IMR-90 (cell line): ENCODE measurements at regions not wholly inside any gene's neighbourhood (a gene's known extent, or its start where the extent isn't known, plus 50 kb on each side); places are given as distances from the start of the nearest gene placed in this dataset.

Experiments
- ATAC-seq: fragments of 200-7000 bp; cut with Tn5 transposase; 2 replicates; pipeline ENCODE4 v1.9.1; 2020; ENCODE audit warnings: low read depth, mild to moderate bottlenecking, moderate library complexity
- BruUV-seq: library from RNA; stranded (reverse); fragments of 400-500 nt; replicated peaks from 2 replicates; lab custom pipeline; 2021; lab: Mats Ljungman, UMichigan
- CTCF ChIA-PET: fragments of 300-600 bp; formaldehyde crosslinking; extraction: SDS; loops from one replicate; lab custom pipeline; 2021; ENCODE audit warnings: antibody characterized with exemption; lab: Yijun Ruan, JAX
- POLR2A ChIA-PET: fragments of 300-600 bp; sonication (Branson Sonifier 250); formaldehyde crosslinking; loops from one replicate; lab custom pipeline; 2022; ENCODE audit warnings: antibody characterized with exemption; ENCODE audit not compliant: unreplicated experiment; lab: Charles Lee
- DNase-seq: peaks from one replicate; pipeline ENCODE4 v3.0.0; 2013
- H2AFZ ChIP-seq: replicated peaks from 2 replicates; pipeline ENCODE3; 2013; ENCODE audit warnings: low read length, mild to moderate bottlenecking; ENCODE audit not compliant: poor library complexity
- H2AK5ac ChIP-seq: 2 replicates; pipeline ENCODE4 v1.6.1; 2013; ENCODE audit warnings: low read depth, low read length, inconsistent platforms
- H2AK9ac ChIP-seq: replicated peaks from 2 replicates; pipeline ENCODE3; 2013; ENCODE audit warnings: mild to moderate bottlenecking, low read depth, low read length, moderate library complexity; ENCODE audit not compliant: poor library complexity
- H2BK120ac ChIP-seq: 2 replicates; pipeline ENCODE4 v1.6.1; 2013; ENCODE audit warnings: low read depth, low read length, inconsistent platforms
- H2BK15ac ChIP-seq: 3 replicates; pipeline ENCODE4 v1.6.1; 2013; ENCODE audit warnings: low read depth, low read length, inconsistent platforms
- H2BK20ac ChIP-seq: 2 replicates; pipeline ENCODE4 v1.6.1; 2013; ENCODE audit warnings: low read depth, mild to moderate bottlenecking, inconsistent platforms, low read length, moderate library complexity
- H2BK5ac ChIP-seq: 2 replicates; pipeline ENCODE4 v1.6.1; 2013; ENCODE audit warnings: mild to moderate bottlenecking, low read depth, low read length, inconsistent platforms; ENCODE audit not compliant: poor library complexity, severe bottlenecking
- H3K14ac ChIP-seq: replicated peaks from 2 replicates; pipeline ENCODE4 v1.6.1; 2013; ENCODE audit warnings: low read depth, low read length, inconsistent platforms
- H3K18ac ChIP-seq: 2 replicates; pipeline ENCODE4 v1.6.1; 2013; ENCODE audit warnings: low read depth, low read length, control low read depth
- H3K23ac ChIP-seq: 2 replicates; pipeline ENCODE4 v1.6.1; 2013; ENCODE audit warnings: low read depth, low read length, inconsistent platforms
- H3K27ac ChIP-seq: 2 replicates; pipeline ENCODE4 v1.5.1; 2013; ENCODE audit warnings: mild to moderate bottlenecking, control low read depth, low read length; ENCODE audit not compliant: insufficient read depth
- H3K27me3 ChIP-seq: 2 replicates; pipeline ENCODE4 v1.6.1; 2013; ENCODE audit warnings: low read length; ENCODE audit not compliant: control insufficient read depth, insufficient read depth
- H3K36me3 ChIP-seq: 2 replicates; pipeline ENCODE4 v1.6.1; 2013; ENCODE audit warnings: low read length, mixed read lengths; ENCODE audit not compliant: control insufficient read depth, insufficient read depth
- H3K4ac ChIP-seq: 2 replicates; pipeline ENCODE4 v1.6.1; 2013; ENCODE audit warnings: low read depth, low read length, inconsistent platforms
- H3K4me1 ChIP-seq: 2 replicates; pipeline ENCODE4 v1.6.1; 2013; ENCODE audit warnings: low read length, mixed read lengths; ENCODE audit not compliant: control insufficient read depth, insufficient read depth
- H3K4me2 ChIP-seq: 2 replicates; pipeline ENCODE4 v1.6.1; 2013; ENCODE audit warnings: low read depth, mild to moderate bottlenecking, control low read depth, low read length, moderate library complexity
- H3K4me3 ChIP-seq: 2 replicates; pipeline ENCODE4 v1.5.1; 2013; ENCODE audit warnings: low read depth, mild to moderate bottlenecking, control low read depth, low read length, moderate library complexity; ENCODE audit not compliant: insufficient read depth
- H3K56ac ChIP-seq: 2 replicates; pipeline ENCODE4 v1.6.1; 2013; ENCODE audit warnings: low read length, inconsistent platforms; ENCODE audit not compliant: insufficient read depth; ENCODE audit errors: extremely low read depth
- H3K79me1 ChIP-seq, 2 experiments: 2 replicates each; pipeline ENCODE4 v1.6.1; 2013; ENCODE audit warnings: low read length in 2 of 2, inconsistent platforms in 1 of 2, low read depth in 1 of 2
- H3K9ac ChIP-seq: 2 replicates; pipeline ENCODE4 v1.6.1; 2013; ENCODE audit warnings: low read depth, low read length, control low read depth
- H3K9me1 ChIP-seq: 2 replicates; pipeline ENCODE4 v1.6.1; 2013; ENCODE audit warnings: low read length, inconsistent platforms; ENCODE audit not compliant: insufficient read depth
- H3K9me3 ChIP-seq: 2 replicates; pipeline ENCODE4 v1.6.1; 2013; ENCODE audit warnings: low read length; ENCODE audit not compliant: control insufficient read depth, insufficient read depth
- H4K20me1 ChIP-seq: 2 replicates; pipeline ENCODE4 v1.6.1; 2013; ENCODE audit warnings: low read length, inconsistent platforms; ENCODE audit not compliant: insufficient read depth
- H4K5ac ChIP-seq: 2 replicates; pipeline ENCODE4 v1.6.1; 2013; ENCODE audit warnings: mild to moderate bottlenecking, low read depth, low read length, control low read depth
- H4K8ac ChIP-seq, 2 experiments: 2 replicates each; pipeline ENCODE4 v1.6.1; 2013; ENCODE audit warnings: low read depth in 2 of 2, low read length in 2 of 2, control low read depth in 1 of 2, inconsistent platforms in 1 of 2
- H4K91ac ChIP-seq: 2 replicates; pipeline ENCODE4 v1.6.1; 2013; ENCODE audit warnings: low read depth, low read length, inconsistent platforms; ENCODE audit not compliant: insufficient read depth
- CTCF ChIP-seq: conservative IDR thresholded peaks from 2 replicates; pipeline ENCODE4 v1.5.1; 2012; ENCODE audit warnings: mild to moderate bottlenecking, low read depth, low read length, improper control_type of control experiment
- RCOR1 ChIP-seq: IDR thresholded peaks from 2 replicates; pipeline ENCODE4 v1.6.1; 2012; ENCODE audit warnings: mild to moderate bottlenecking, low read length, improper control_type of control experiment; ENCODE audit not compliant: insufficient replicate concordance
- USF2 ChIP-seq: fragments of 150-350 bp; IDR thresholded peaks from 2 replicates; pipeline ENCODE4 v1.6.1; 2017; ENCODE audit warnings: mild to moderate bottlenecking, antibody characterized with exemption, low read length, low read depth
- WGBS, 2 experiments: methylation state at CpG; one replicate each; pipeline versions ENCODE4 v1.1.5 to v1.1.7; 2013; ENCODE audit warnings: missing lambda C conversion rate in 2 of 2; ENCODE audit not compliant: insufficient read length in 1 of 2; ENCODE audit errors: extremely low coverage in 2 of 2; 5-methylcytosine and 5-hydroxymethylcytosine counted together
- dilution Hi-C: fragments of 300-500 bp; cut with HindIII; formaldehyde crosslinking; loops from one replicate; pipeline ENCODE4 v1.14.3; 2018; ENCODE audit warnings: low sequenced_read_pairs; ENCODE audit not compliant: unreplicated experiment
- in situ Hi-C: fragments of 300-500 bp; cut with MboI; formaldehyde crosslinking; loops from 3 replicates; pipeline ENCODE4 v1.14.3; 2019; ENCODE audit warnings: low sequenced_read_pairs, inconsistent platforms, mixed read lengths
- intact Hi-C: fragments of 100-400 bp; cut with micrococcal nuclease; formaldehyde crosslinking; loops from 2 replicates; pipeline ENCODE4 v1.10.0; 2022

GRCh38 chr15:62816342-62817069, 226.0 kb upstream of the TPM1 start:
- Histone ChIP-seq H2BK15ac (no peak overlapping the region), H3K27me3 (no peaks in the 10 kb centered on the region), H2BK120ac (no peak overlapping the region), H3K18ac (no peak overlapping the region), H3K4me1 (0 out of 2 replicates have a peak, but pooled peaks cover 2% of the 10 kb centered on the region), H4K20me1 (no peaks in the 10 kb centered on the region), H2AK9ac (no peak overlapping the region), H3K4me2 (no peak overlapping the region), H4K5ac (no peak overlapping the region), H4K8ac (no peak overlapping the region), H3K9me3 (no peaks in the 10 kb centered on the region), H3K9me1 (0 out of 2 replicates have a peak, but pooled peaks cover 4% of the 10 kb centered on the region), H2AFZ (no peak overlapping the region), H3K4me3 (no peak overlapping the region), H3K27ac (no peak overlapping the region), H3K36me3 (peaks cover 3% of the 10 kb centered on the region; the same call in 1 of the 2 replicates), H2BK20ac (no peak overlapping the region), H2AK5ac (no peak overlapping the region), H3K4ac (no peak overlapping the region), H3K79me1 (no peaks in the 10 kb centered on the region), H3K14ac (no peak overlapping the region), H4K91ac (no peak overlapping the region), H3K56ac (no peak overlapping the region), H3K9ac (no peak overlapping the region), H2BK5ac (no peak overlapping the region), H3K23ac (no peak overlapping the region)
- no peak for DNase-seq
- in situ Hi-C loops (no loop called here), dilution Hi-C loops (no loop called here), intact Hi-C loops (no loop called here)
- CTCF ChIA-PET = no interaction called here
- TF ChIP-seq RCOR1 (no peak), USF2 (no peak), CTCF (no peak)
- no peak; the same call in 1 of the 2 replicates for ATAC-seq
- no TSS peak for BruUV-seq
- POLR2A ChIA-PET = no interaction called here
- WGBS, 2 experiments = no CpG with 5 or more reads among the region's 4 CpGs
